Retinal pigment epithelial cell (primary cell): ENCODE measurements at regions not wholly inside any gene's neighbourhood (a gene's known extent, or its start where the extent isn't known, plus 50 kb on each side); places are given as distances from the start of the nearest gene placed in this dataset.

Experiments
- DNase-seq: peaks from one replicate; pipeline ENCODE4 v3.0.0-alpha.2; 2010; ENCODE audit warnings: low read depth
- H3K4me3 ChIP-seq: 2 replicates; pipeline ENCODE4 v1.5.1; 2011; ENCODE audit warnings: mild to moderate bottlenecking, low read length, control low read depth, moderate library complexity
- TF ChIP-seq, protein P1 (sequence below): conservative IDR thresholded peaks from 2 replicates; pipeline ENCODE4 v1.5.1; 2011; ENCODE audit warnings: low read depth, low read length, control low read depth, inconsistent platforms

DNA sequence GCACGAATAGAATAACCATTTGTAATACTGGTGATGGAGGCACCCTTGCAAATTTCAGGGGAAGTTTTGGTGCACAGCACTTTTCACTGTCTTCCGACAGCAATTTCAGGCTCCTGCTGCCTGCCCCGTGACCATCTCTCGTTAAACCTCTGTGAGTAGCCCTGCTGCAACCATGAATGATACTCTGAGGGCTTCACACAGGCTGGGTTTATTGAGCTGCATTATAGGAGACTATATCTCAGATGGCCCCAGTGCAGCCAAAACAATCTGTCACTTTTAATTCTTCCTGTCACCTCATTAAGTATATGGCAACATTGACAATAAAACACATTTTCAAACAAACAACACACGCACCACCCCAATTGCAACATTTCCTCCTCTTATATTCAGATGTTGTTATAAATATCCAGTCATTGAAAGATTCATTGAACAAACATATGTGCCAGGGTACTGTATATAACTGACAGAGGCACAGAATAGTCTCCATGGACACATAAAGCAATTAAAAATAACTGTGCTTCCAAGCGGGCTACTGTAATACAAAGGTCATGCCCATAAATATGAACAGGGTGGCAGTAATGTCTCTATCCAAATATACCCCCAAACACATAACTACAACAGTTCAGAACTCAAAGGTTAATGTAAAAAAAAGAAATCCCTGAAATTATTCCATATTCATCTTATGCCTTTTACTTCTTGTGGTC is 477.0 kb downstream of the GBA3 start:
- TF ChIP-seq, protein P1, sequence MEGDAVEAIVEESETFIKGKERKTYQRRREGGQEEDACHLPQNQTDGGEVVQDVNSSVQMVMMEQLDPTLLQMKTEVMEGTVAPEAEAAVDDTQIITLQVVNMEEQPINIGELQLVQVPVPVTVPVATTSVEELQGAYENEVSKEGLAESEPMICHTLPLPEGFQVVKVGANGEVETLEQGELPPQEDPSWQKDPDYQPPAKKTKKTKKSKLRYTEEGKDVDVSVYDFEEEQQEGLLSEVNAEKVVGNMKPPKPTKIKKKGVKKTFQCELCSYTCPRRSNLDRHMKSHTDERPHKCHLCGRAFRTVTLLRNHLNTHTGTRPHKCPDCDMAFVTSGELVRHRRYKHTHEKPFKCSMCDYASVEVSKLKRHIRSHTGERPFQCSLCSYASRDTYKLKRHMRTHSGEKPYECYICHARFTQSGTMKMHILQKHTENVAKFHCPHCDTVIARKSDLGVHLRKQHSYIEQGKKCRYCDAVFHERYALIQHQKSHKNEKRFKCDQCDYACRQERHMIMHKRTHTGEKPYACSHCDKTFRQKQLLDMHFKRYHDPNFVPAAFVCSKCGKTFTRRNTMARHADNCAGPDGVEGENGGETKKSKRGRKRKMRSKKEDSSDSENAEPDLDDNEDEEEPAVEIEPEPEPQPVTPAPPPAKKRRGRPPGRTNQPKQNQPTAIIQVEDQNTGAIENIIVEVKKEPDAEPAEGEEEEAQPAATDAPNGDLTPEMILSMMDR = no peak
- DNase-seq = no peak
- H3K4me3 ChIP-seq = no peak overlapping the region

DNA sequence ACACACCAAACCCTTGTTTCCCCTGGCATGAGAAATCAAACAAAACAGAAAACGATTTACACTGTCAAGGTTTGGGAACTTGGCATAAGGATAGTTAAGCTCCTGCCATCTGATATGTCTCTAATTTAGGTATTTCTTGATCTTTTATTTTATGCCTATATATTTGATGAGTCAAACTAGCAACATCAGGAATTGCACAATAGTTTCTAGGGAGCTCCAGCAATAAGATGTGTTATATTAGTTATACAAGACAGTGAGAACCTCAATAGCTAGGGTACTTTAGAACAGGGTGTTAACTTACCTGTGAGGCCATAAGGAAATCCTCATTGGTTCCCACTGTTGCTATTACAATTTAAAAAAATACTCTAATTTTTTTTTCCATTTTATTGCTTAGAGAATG is 474.2 kb downstream of the GBA3 start:
- DNase-seq = no peak
- no peak overlapping the region for H3K4me3 ChIP-seq
- TF ChIP-seq, protein P1 = no peak

DNA sequence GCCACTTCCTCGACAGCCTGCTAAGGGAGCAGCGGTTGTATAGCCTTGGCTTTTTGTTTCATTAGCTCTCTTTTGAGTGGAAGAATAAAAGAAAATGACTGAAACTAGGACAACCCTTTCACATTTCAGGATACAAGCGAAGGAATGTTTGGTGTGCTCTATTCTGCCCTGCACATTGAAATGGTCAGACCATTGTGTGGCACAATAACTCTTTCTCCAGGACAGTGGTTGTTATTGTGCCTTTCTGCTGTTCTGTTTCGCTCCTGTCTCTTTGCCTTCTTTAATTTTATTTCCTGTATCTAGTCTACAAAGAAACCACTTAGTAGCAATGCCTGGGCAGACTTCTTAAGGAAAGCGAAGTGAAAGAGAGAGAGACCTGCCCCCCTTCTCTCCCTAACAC is 473.7 kb downstream of the GBA3 start:
- no peak for DNase-seq

DNA sequence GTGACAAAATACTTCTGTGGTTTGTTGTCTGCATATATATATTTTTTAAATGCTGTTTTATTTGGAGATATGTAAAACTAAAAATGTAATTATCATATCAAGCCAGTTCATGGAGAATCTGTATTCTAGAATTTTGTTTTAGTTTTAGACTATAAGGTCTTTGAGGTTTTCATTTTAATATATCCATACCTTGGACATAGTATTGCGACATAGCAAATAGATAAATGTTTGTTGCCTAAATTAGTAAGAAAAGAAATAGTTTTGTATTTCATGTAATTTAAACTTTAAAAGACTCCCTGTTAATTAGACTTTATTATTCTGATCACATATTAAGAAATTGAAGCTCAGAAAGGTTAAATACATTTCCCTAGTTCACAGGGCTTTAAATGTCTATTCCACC is 472.9 kb downstream of the GBA3 start:
- H3K4me3 ChIP-seq = no peak overlapping the region
- no peak for DNase-seq

More for the DNA sequence above, 473.7 kb downstream of the GBA3 start:
- H3K4me3 ChIP-seq = no peak overlapping the region
- TF ChIP-seq, protein P1 = no peak

DNA sequence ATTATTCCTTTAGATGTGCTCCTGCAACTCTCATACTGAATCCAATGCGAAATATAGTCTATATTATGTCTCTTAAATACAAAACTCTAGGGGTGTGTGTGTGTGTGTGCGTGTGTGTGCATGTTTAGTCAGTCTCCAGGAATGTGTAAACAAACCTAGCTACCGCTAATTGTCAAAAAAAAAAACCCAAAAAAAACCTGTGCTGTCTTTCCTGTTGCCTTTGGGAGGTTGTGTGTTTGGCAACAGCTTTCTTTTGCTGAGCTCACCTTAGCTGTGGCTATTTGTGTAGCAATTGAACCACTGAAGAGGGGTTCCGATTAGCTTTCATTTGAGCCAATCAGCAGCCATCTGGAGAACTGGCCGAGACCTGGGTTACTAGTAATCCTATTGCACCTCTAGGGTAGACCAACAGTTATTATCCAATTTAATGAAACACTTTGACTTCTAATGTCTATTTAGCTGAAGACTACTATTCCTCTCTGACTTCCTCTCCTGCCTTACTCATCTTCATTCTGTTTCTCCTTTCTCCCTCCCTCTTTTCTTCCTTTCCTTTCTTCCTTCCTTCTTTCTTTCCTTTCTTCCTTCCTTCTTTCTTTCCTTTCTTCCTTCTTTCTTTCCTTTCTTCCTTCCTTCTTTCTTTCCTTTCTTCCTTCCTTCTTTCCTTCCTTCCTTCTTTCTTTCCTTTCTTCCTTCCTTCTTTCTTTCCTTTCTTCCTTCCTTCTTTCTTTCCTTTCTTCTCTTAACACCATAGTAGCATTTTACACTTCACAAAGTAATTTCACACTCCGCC is 471.1 kb downstream of the GBA3 start:
- DNase-seq = no peak
- TF ChIP-seq, protein P1 = no peak
- no peak overlapping the region for H3K4me3 ChIP-seq

More for the DNA sequence above, 472.9 kb downstream of the GBA3 start:
- TF ChIP-seq, protein P1 = no peak

DNA sequence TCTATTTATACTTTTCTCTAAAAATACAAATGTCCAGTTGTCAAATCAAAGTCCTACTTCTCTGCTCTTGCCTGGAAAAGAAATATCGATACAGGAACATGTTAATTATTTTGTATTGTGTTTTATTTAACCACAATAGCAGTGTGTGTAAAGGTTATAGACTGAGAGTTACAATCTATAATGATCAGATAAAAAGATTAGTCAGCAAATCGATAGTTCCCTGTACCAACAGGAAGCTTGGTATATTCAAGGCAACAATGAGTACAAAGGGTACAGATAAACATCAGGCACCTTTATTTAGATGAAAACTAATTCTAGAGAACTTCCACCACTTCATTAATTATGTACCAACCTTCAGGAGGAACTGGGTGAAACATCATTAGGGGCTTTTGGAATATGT is 469.5 kb downstream of the GBA3 start:
- no peak for DNase-seq
- H3K4me3 ChIP-seq = no peak overlapping the region
- TF ChIP-seq, protein P1 = no peak

DNA sequence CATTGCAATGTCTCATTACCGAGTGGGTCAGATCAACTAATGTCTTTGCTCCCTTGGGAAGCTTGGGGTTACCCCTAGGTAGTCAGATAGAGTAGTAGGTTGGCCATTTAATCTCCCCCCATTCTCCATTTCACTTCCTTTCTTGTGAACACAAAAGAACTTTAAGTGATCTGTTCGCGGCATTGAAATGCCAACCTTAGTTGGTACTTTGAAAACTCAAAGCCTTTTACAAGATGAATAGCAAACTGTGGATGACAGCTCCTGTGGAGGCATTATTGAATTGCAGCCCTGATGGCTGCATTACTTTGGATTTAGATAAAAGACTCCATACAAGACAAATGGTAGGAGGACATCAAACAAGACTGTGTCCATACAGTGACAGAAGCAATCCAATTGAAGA is 469.1 kb downstream of the GBA3 start:
- no peak for DNase-seq
- no peak overlapping the region for H3K4me3 ChIP-seq
- TF ChIP-seq, protein P1 = no peak
